K562 (cell line): ENCODE measurements at regions not wholly inside any gene's neighbourhood (a gene's known extent, or its start where the extent isn't known, plus 50 kb on each side); places are given as distances from the start of the nearest gene placed in this dataset.

Experiments used
- ATAC-seq: fragments of 200-7000 bp; cut with Tn5 transposase; 3 replicates; pipeline ENCODE4 v1.9.1; 2020; ENCODE audit warnings: moderate library complexity
- BruUV-seq: library from RNA; stranded (reverse); fragments of 400-500 nt; replicated peaks from 2 replicates; lab custom pipeline; 2021; lab: Mats Ljungman, UMichigan
- CTCF ChIA-PET: fragments of 300-600 bp; formaldehyde crosslinking; extraction: SDS; loops from one replicate; lab custom pipeline; 2021; ENCODE audit warnings: low intra/inter-chr PET ratio; lab: Yijun Ruan, JAX
- POLR2A ChIA-PET: fragments of 300-600, 350-650 bp; sonication (Branson Sonifier 250); formaldehyde crosslinking; extraction: SDS; loops from one replicate; lab custom pipeline; 2021; ENCODE audit warnings: antibody characterized with exemption, inconsistent platforms; lab: Yijun Ruan, JAX
- DNase-seq, 4 experiments: peaks; one replicate each; pipeline versions ENCODE4 v3.0.0 to v3.0.0-alpha.2; 2011 to 2018; ENCODE audit warnings: low spot score in 3 of 4, mixed read lengths in 3 of 4; ENCODE audit errors: extremely low read depth in 1 of 4
- FAIRE-seq: peaks from 2 replicates; lab custom pipeline; 2011; peaks lifted over from hg19 to GRCh38; lab: Jason Lieb, UNC
- H2AFZ ChIP-seq: 2 replicates; pipeline ENCODE4 v1.6.0; 2011; ENCODE audit warnings: low read depth, low read length, control low read depth, inconsistent platforms
- H3K27ac ChIP-seq: fragments of 200-600 bp; 3 replicates; pipeline ENCODE4 v1.8.0; 2011; ENCODE audit warnings: low read depth, mild to moderate bottlenecking, control low read depth, inconsistent platforms, low read length, moderate library complexity, mixed read lengths; ENCODE audit errors: extremely low read depth
- H3K27me3 ChIP-seq, 2 experiments: fragments of 300-600 bp in 1 of 2; 2 replicates in 1 of 2; 3 replicates in 1 of 2; pipeline versions ENCODE4 v1.6.0 to v1.8.0; 2011; ENCODE audit warnings: inconsistent platforms in 2 of 2, low read length in 2 of 2, mild to moderate bottlenecking in 1 of 2, mixed read lengths in 1 of 2, moderate library complexity in 1 of 2; ENCODE audit not compliant: control insufficient read depth in 2 of 2, insufficient read depth in 2 of 2
- H3K36me3 ChIP-seq: fragments of 300-600 bp; 3 replicates; pipeline ENCODE4 v1.8.0; 2011; ENCODE audit warnings: mild to moderate bottlenecking, low read length, inconsistent platforms; ENCODE audit not compliant: control insufficient read depth, insufficient read depth
- H3K4me1 ChIP-seq, 2 experiments: fragments of 200-600 bp in 1 of 2; replicated peaks in 1 of 2; 2 replicates in 1 of 2; 3 replicates in 1 of 2; pipeline versions ENCODE4 v1.5.1 to v1.8.0; 2011; ENCODE audit warnings: inconsistent platforms in 2 of 2, low read length in 2 of 2, mild to moderate bottlenecking in 1 of 2, mixed read lengths in 1 of 2, moderate library complexity in 1 of 2; ENCODE audit not compliant: control insufficient read depth in 2 of 2, insufficient read depth in 2 of 2
- H3K4me2 ChIP-seq: 2 replicates; pipeline ENCODE4 v1.6.1; 2011; ENCODE audit warnings: low read length, control low read depth, inconsistent platforms, mixed read lengths; ENCODE audit not compliant: insufficient read depth
- H3K4me3 ChIP-seq: fragments of 200-600 bp; sonication (generic), shearing (Covaris generic); 2 replicates; pipeline ENCODE4 v1.5.1; 2016; ENCODE audit warnings: control low read depth, inconsistent platforms
- H3K79me2 ChIP-seq: fragments of 200-600 bp; 3 replicates; pipeline ENCODE4 v1.8.0; 2011; ENCODE audit warnings: low read length, inconsistent platforms; ENCODE audit not compliant: control insufficient read depth, insufficient read depth
- H3K9ac ChIP-seq, 2 experiments: 2 replicates each; pipeline versions ENCODE4 v1.6.0 to v1.6.1; 2011; ENCODE audit warnings: low read depth in 2 of 2, low read length in 2 of 2, control low read depth in 1 of 2, inconsistent platforms in 1 of 2, mild to moderate bottlenecking in 1 of 2, mixed read lengths in 1 of 2; ENCODE audit not compliant: insufficient read depth in 1 of 2
- H3K9me1 ChIP-seq: one replicate; pipeline ENCODE4 v1.6.0; 2011; ENCODE audit warnings: inconsistent platforms, mild to moderate bottlenecking, low read length, moderate library complexity; ENCODE audit not compliant: control insufficient read depth, insufficient read depth
- H3K9me3 ChIP-seq: replicated peaks from 2 replicates; pipeline ENCODE4 v1.5.1; 2011; ENCODE audit warnings: low read depth, low read length, inconsistent platforms; ENCODE audit not compliant: control insufficient read depth, insufficient read depth
- H4K20me1 ChIP-seq: replicated peaks from 2 replicates; pipeline ENCODE4 v1.6.1; 2011; ENCODE audit warnings: low read length, inconsistent platforms, mixed read lengths; ENCODE audit not compliant: control insufficient read depth, insufficient read depth
- ATF7 ChIP-seq: fragments of 450-650 bp; IDR thresholded peaks from 2 replicates; pipeline ENCODE4 v1.7.1; 2014; ENCODE audit warnings: mild to moderate bottlenecking, moderate library complexity
- DDX20 ChIP-seq: fragments of 450-650 bp; IDR thresholded peaks from 2 replicates; pipeline ENCODE4 v1.6.1; 2016; ENCODE audit warnings: missing genetic modification characterization, low read depth, mild to moderate bottlenecking, missing compliant biosample characterization, moderate library complexity
- FOXM1 ChIP-seq, 2 experiments: fragments of 450-650 bp in 1 of 2; sonication (generic) in 1 of 2; formaldehyde crosslinking in 1 of 2; IDR thresholded peaks; 2 replicates each; pipeline versions ENCODE4 v1.6.1 to v1.9.0; 2017 to 2022; ENCODE audit warnings: low read depth in 2 of 2, mild to moderate bottlenecking in 2 of 2, missing genetic modification reagents in 1 of 2, moderate library complexity in 1 of 2
- HMGN3 ChIP-seq: IDR thresholded peaks from 2 replicates; pipeline ENCODE4 v1.6.1; 2011; ENCODE audit warnings: borderline replicate concordance, low read depth, mild to moderate bottlenecking, mixed read lengths, low read length; ENCODE audit not compliant: insufficient read length; ENCODE audit errors: extremely low read depth
- NEUROD1 ChIP-seq: fragments of 150-350 bp; IDR thresholded peaks from 2 replicates; pipeline ENCODE4 v1.6.1; 2014; ENCODE audit warnings: borderline replicate concordance, low read length, low read depth; ENCODE audit not compliant: partially characterized antibody
- UBTF ChIP-seq, 2 experiments: IDR thresholded peaks; 2 replicates each; pipeline ENCODE4 v1.6.1; 2012; ENCODE audit warnings: improper control_type of control experiment in 2 of 2, low read depth in 2 of 2, low read length in 2 of 2, borderline replicate concordance in 1 of 2
- ZNF324 ChIP-seq: fragments of 250-450 bp; sonication (Bioruptor Pico); IDR thresholded peaks from 2 replicates; pipeline ENCODE4 v1.4.0; 2020; ENCODE audit warnings: mild to moderate bottlenecking
- WGBS: fragments of 100-300 bp; shearing (Covaris generic); methylation state at CpG from one replicate; pipeline ENCODE4 v1.1.6; 2016; ENCODE audit warnings: low coverage, mixed read lengths; ENCODE audit not compliant: insufficient coverage; ENCODE audit errors: missing lambda C conversion rate; 5-methylcytosine and 5-hydroxymethylcytosine counted together
- in situ Hi-C: fragments of 300-500 bp; cut with MboI; formaldehyde crosslinking; loops from 4 replicates; pipeline ENCODE4 v1.15.0; 2018; ENCODE audit warnings: inconsistent platforms, mixed read lengths
- intact Hi-C: fragments of 100-400 bp; cut with micrococcal nuclease; formaldehyde crosslinking; loops from 2 replicates; pipeline ENCODE4 v1.14.2; 2022
- TF ChIP-seq, protein P1 (sequence below), 3 experiments: IDR thresholded peaks in 2 of 3; conservative IDR thresholded peaks in 1 of 3; 2 replicates each; pipeline ENCODE4 v1.5.1; 2011 to 2012; ENCODE audit warnings: low read length in 3 of 3, mild to moderate bottlenecking in 3 of 3, control low read depth in 2 of 3, improper control_type of control experiment in 1 of 3, inconsistent platforms in 1 of 3, low read depth in 1 of 3, mixed read lengths in 1 of 3, moderate library complexity in 1 of 3; ENCODE audit not compliant: insufficient read depth in 2 of 3
- TF ChIP-seq, protein P2 (sequence below), 2 experiments: IDR thresholded peaks; 2 replicates each; pipeline ENCODE4 v1.6.1; 2011; ENCODE audit warnings: borderline replicate concordance in 1 of 2, control low read depth in 1 of 2, low read depth in 1 of 2, low read length in 1 of 2, mild to moderate bottlenecking in 1 of 2, mixed read lengths in 1 of 2, moderate library complexity in 1 of 2; ENCODE audit not compliant: insufficient read depth in 1 of 2, insufficient read length in 1 of 2, poor library complexity in 1 of 2, severe bottlenecking in 1 of 2; ENCODE audit errors: extremely low read depth in 1 of 2

- no peak overlapping the region for H3K27ac ChIP-seq
- H3K4me2 ChIP-seq = no peak overlapping the region
- no peak for FAIRE-seq
- no peak for ATAC-seq
- DNase-seq = no peak
- no peaks in the 10 kb centered on the region for H3K36me3 ChIP-seq
- TF ChIP-seq FOXM1 (IDR thresholded peaks at IDR 0.05; ENCODE audit: low read depth) = no peak
- TF ChIP-seq FOXM1 (CRISPR knock-in tag; IDR thresholded peaks at IDR 0.05; ENCODE audit: low read depth) = no peak
- TF ChIP-seq NEUROD1 = no peak
- TF ChIP-seq, protein P1, sequence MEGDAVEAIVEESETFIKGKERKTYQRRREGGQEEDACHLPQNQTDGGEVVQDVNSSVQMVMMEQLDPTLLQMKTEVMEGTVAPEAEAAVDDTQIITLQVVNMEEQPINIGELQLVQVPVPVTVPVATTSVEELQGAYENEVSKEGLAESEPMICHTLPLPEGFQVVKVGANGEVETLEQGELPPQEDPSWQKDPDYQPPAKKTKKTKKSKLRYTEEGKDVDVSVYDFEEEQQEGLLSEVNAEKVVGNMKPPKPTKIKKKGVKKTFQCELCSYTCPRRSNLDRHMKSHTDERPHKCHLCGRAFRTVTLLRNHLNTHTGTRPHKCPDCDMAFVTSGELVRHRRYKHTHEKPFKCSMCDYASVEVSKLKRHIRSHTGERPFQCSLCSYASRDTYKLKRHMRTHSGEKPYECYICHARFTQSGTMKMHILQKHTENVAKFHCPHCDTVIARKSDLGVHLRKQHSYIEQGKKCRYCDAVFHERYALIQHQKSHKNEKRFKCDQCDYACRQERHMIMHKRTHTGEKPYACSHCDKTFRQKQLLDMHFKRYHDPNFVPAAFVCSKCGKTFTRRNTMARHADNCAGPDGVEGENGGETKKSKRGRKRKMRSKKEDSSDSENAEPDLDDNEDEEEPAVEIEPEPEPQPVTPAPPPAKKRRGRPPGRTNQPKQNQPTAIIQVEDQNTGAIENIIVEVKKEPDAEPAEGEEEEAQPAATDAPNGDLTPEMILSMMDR (IDR thresholded peaks at IDR 0.05 in 2 of 3, conservative IDR thresholded peaks at IDR 0.05 in 1 of 3; ENCODE audit: insufficient read depth in 2 of 3, low read depth in 1 of 3, low read length in 3 of 3) = no peak
- TF ChIP-seq ATF7 = no peak
- no peak for TF ChIP-seq ZNF324
- TF ChIP-seq HMGN3 = no peak
- no peak for TF ChIP-seq DDX20 (tag)
- TF ChIP-seq UBTF (IDR thresholded peaks at IDR 0.05; ENCODE audit: borderline replicate concordance in 1 of 2, low read depth in 2 of 2, low read length in 2 of 2) = no peak
- TF ChIP-seq, protein P2, sequence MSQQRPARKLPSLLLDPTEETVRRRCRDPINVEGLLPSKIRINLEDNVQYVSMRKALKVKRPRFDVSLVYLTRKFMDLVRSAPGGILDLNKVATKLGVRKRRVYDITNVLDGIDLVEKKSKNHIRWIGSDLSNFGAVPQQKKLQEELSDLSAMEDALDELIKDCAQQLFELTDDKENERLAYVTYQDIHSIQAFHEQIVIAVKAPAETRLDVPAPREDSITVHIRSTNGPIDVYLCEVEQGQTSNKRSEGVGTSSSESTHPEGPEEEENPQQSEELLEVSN (IDR thresholded peaks at IDR 0.05; ENCODE audit: borderline replicate concordance in 1 of 2, extremely low read depth in 1 of 2, insufficient read depth in 1 of 2, insufficient read length in 1 of 2, low read depth in 1 of 2, low read length in 1 of 2, poor library complexity in 1 of 2, severe bottlenecking in 1 of 2) = no peak
- TF ChIP-seq, all 486 proteins: peak for 0
- ChIA-PET POLR2A (no interaction called here), CTCF (no interaction called here)
- H3K4me1 ChIP-seq = no peaks in the 10 kb centered on the region; a peak in 1 of 5 replicates
- no peaks in the 10 kb centered on the region for H3K27me3 ChIP-seq
- H2AFZ ChIP-seq = no peak overlapping the region
- H3K9me3 ChIP-seq = no peaks in the 10 kb centered on the region
- H3K9me1 ChIP-seq = no peaks in the 10 kb centered on the region
- in situ Hi-C loops = no loop called here
- 5% methylated on average over 2 of the region's 3 CpGs for WGBS
- no peaks in the 10 kb centered on the region for H3K79me2 ChIP-seq
- H3K9ac ChIP-seq = no peak overlapping the region
- BruUV-seq = no TSS peak
- no peak overlapping the region for H3K4me3 ChIP-seq
- H4K20me1 ChIP-seq = no peaks in the 10 kb centered on the region
- intact Hi-C loops = no loop called here
Observed at GRCh38 chrX:36721990-36722389, 286.2 kb upstream of the FAM47C start.
